SK-N-SH (cell line): ENCODE measurements at regions not wholly inside any gene's neighbourhood (a gene's known extent, or its start where the extent isn't known, plus 50 kb on each side); places are given as distances from the start of the nearest gene placed in this dataset.

Experiments
- EP300 ChIP-seq, 2 experiments: IDR thresholded peaks; 2 replicates each; pipeline versions ENCODE4 v1.4.0 to v1.6.1; 2012; ENCODE audit warnings: borderline replicate concordance in 1 of 2, low read depth in 1 of 2, low read length in 1 of 2
- SMC3 ChIP-seq: IDR thresholded peaks from 2 replicates; pipeline ENCODE4 v1.6.1; 2012; ENCODE audit warnings: low read depth, low read length, improper control_type of control experiment
- TF ChIP-seq, protein P1 (sequence below): IDR thresholded peaks from 2 replicates; pipeline ENCODE4 v1.6.1; 2012; ENCODE audit warnings: mild to moderate bottlenecking, low read depth, low read length, moderate library complexity

DNA sequence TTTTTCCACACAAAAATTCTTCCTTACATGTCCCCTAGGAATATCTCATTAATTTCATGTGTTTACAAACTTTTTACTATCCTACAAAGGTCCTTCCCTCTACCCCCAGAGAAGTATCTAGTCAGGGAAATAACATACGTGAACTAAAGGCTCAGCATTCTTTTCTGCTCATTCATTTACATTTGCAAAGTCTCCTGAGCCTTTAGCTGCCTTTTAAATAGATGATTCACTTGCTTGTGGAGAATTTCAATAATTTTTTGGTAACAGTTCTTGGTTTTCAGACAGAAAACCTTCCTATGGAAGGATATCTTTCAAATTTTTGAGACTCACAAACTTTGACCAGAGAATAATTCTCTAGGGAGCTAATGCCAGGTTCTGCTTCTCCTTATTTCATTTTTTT is 81.5 kb upstream of the RMDN2 start:
- TF ChIP-seq SMC3 (no peak), EP300 (IDR thresholded peaks at IDR 0.05; ENCODE audit: borderline replicate concordance in 1 of 2, low read depth in 1 of 2, low read length in 1 of 2) (no peak)
- TF ChIP-seq, protein P1, sequence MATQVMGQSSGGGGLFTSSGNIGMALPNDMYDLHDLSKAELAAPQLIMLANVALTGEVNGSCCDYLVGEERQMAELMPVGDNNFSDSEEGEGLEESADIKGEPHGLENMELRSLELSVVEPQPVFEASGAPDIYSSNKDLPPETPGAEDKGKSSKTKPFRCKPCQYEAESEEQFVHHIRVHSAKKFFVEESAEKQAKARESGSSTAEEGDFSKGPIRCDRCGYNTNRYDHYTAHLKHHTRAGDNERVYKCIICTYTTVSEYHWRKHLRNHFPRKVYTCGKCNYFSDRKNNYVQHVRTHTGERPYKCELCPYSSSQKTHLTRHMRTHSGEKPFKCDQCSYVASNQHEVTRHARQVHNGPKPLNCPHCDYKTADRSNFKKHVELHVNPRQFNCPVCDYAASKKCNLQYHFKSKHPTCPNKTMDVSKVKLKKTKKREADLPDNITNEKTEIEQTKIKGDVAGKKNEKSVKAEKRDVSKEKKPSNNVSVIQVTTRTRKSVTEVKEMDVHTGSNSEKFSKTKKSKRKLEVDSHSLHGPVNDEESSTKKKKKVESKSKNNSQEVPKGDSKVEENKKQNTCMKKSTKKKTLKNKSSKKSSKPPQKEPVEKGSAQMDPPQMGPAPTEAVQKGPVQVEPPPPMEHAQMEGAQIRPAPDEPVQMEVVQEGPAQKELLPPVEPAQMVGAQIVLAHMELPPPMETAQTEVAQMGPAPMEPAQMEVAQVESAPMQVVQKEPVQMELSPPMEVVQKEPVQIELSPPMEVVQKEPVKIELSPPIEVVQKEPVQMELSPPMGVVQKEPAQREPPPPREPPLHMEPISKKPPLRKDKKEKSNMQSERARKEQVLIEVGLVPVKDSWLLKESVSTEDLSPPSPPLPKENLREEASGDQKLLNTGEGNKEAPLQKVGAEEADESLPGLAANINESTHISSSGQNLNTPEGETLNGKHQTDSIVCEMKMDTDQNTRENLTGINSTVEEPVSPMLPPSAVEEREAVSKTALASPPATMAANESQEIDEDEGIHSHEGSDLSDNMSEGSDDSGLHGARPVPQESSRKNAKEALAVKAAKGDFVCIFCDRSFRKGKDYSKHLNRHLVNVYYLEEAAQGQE, result no peak
